GM19023 (cell line): ENCODE measurements at regions not wholly inside any gene's neighbourhood (a gene's known extent, or its start where the extent isn't known, plus 50 kb on each side); places are given as distances from the start of the nearest gene placed in this dataset.
A peak's percentile ranks its signal among the peaks of the same experiment; 100 is the strongest.

Experiments used
- ATAC-seq: cut with Tn5 transposase; IDR thresholded peaks from one replicate; pipeline ENCODE4 v1.9.1; 2021; ENCODE audit warnings: mild to moderate bottlenecking, moderate library complexity; ENCODE audit not compliant: unreplicated experiment

DNA sequence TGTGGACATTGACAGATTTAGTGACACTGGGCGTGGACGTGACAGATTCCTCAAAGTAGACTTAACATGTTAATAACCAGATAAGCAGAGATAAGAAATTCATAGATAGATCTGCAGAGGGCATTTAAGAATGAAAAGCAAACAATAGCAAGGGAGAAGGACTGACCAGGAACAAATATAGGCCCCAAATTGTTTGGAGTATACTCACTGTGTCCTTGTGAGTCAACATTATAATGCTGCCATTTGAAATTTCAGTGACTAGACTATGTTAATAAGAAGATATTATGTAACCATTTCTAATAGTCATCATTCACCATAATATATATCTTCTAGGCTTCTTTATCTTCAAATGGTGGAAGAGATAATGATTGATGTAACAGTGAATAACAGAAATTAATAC lies 78.1 kb upstream of the SLC38A11 start:
- ATAC-seq, result no peak

DNA sequence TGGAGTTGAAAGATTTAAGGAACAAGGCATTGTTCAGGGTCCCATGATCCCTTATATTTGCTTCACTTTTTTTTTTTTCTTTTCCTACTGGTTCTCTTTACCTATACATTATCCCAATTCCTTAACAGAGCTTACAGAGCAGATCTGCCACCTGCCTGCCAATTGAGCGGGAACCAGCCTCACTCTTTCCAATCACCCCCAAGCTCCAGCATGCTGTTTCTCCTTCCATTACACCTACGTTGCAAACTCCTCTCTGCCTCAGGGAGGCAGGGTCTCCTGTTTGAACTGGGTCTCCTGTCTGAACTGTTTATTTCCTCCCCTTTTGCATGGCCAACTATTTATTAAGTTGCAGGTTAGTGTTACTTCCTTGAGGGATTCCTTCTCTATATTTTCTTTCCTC lies 77.2 kb upstream of the SLC38A11 start:
- ATAC-seq, result no peak

DNA sequence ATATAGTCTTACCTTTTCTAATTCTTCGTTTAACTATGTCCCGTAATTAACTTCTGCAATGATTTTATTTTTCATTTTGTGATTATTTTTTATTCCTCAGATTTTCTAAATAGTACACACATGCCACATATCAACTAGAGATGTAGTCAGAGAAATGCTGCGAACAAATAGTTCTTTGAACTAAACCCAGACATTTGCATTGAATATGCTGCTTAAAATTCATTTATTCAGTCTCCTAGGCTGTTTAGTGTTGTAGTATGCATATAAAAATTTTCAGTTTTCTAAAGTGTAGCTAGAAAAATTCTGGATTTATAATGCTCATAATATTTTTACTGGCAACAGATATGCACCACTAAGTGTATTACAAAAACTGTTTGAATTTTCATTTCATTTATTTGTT lies 68.9 kb upstream of the SLC38A11 start:
- no peak for ATAC-seq

DNA sequence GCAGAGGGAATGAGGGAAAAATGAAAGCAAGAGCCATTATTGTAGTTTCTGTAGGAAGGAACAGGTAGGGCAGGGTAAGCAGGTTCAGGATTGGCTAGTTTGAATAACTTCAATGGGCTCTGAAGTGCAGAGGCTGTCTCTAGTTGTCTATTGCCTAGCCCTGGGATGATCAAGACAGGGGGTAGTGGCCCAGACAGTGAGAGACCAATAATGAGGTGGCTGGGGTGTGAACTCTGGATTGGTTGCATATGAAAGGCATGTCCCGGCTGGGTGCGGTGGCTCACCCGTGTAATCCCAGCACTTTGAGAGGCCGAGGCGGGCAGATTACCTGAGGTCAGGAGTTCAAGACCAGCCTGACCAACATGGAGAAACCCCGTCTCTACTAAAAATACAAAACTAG lies 67.5 kb upstream of the SLC38A11 start:
- no peak for ATAC-seq

DNA sequence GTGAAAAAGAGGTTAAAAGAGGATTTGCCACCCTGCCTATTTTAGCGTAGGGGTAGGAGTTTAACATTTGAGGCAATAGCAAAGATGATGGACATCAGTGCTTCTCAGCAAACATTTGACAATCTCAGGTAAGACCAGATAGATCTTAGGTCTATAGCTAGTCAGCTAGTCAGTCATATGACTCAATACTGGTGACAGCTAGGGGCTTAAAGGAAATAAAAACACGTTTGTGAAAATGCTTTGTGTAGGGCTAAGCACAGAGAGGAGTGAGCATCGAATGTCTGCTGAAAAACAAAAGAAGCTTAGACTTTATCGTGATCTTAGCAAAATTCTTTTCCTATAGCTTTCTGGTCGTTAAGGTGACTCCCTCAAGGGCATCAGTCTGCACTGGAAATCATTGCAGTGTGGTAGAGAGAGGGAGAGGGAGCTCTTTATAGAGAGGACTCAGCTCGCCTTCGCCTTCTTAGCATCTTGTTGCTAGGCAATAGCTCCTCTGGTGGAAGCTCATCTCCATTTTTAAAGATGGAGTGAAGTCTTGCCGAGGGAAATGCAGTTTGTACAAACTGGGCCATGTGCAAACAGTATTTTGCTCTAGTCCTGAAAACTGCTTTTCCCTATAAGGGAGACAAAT lies 62.8 kb upstream of the SLC38A11 start:
- no peak for ATAC-seq

DNA sequence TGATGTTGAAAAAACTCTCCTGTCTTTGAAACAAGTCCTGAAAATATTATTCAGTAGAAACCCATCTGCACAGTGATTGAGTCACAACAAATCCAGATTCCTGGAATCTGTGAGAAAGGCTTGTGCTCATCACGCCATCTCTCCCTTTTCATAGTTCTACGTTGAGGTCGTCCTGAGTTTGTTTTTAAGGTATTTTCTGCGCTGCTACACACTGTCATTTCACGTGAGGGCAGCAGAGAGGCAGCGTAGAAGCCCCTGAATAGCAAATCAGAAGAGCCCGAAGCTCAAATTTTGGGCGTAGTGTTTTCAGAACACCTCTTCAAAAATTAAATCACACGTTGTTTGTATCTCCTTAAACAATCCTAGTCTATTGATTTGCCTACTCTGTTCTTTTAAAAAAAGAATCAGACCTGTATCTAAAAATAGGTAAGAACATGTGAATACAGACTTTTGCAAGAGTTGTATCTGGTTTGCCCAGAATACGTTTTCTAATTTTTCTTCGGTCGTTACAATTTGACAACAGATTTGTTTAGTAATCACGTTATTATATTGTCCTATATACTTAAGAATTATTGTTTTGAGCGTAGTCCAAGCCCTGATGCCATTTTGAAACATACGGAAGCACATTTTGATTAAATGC lies 61.6 kb upstream of the SLC38A11 start:
- ATAC-seq, result peak; percentile 55

DNA sequence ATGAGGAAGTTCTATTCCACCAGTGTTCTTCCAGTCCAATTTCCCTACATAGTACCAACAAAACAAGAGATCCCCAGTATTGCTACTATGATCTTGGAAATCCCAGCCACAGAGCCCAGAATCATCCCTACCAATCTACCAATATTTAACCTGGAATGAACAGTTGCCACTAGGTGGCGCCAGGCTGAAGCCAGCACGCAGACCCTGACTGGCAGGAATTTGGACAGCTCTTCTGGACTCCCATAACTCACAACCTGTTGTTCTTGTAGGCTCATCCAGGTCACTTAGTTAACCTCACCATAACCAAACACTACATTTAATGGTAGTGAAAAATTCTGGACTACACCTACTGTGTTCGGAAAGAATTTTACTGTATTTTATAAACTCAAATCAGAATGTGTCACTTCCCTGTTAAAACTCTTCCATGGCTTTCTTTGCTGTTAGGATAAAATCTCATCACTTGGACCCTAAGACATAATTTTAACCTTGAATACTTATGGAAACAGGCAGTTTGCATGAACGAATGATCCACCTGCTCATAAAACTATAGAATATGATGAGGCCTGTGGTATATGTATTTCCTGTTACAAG lies 59.8 kb upstream of the SLC38A11 start:
- peak; percentile 91 for ATAC-seq

DNA sequence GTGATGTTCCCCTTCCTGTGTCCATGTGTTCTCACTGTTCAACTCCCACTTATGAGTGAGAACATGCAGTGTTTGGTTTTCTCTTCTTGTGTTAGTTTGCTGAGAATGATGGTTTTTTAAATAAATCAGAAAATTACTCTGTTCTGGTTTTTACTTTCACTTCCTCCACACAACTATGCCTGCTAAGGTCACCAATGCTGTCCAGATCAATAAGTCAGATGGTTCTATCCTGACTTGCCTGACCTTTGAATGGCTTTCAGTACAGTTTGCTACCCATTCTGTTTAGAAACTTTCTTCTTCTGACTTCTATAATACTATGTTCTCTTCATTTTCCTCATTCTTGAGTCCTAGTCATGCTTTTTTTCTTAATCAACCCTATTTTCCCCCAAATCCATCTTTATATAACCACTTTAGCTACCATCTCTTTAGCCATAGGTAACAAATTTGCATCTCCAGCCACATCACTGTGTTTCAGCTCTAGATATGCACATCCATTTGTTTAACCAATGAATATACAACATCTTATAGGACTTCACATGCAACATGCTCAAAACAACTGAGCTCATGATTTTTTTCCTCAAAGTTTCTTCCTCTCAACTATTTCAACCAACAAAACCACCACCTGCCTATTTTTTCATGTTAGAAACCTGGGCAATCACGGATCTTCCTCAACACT lies 58.8 kb upstream of the SLC38A11 start:
- no peak for ATAC-seq

DNA sequence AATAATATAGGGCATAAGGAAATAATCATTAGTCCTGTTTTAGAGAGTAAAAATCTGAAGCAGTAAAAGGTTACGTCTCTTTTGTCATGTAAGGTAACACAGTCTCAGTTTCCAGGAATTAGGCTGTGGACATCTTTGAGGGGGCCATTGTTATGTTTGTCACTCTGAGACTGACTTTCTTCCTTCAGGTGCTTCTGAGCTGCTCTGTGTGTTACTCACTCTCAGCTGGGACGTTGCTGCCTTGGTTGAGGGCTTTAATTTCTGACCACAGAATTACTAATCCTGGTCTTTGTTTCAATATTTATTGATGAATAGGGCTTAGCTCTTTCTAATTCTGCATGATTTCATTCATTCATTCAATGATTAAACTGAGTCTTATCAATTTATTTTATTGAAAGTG lies 55.9 kb upstream of the SLC38A11 start:
- ATAC-seq, result no peak

DNA sequence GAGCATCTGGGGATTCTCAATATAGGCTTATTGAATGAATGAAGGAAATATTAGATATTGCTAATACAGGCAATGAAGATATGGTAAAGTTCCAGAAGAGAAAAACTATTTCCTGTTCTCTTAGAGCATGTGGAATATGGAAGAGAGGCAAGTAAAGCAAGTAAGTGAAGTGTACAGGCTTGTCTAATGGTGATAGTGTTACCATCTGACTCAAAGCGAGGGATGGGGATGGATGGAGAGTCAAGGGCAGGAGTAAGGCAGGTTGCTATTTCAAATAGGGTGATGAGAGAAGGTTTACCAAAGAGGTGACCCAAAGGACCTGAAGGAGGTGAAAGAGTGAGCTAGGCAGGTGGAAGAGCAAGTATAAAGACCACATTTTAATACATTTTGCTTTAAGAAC lies 55.2 kb upstream of the SLC38A11 start:
- ATAC-seq, result no peak

DNA sequence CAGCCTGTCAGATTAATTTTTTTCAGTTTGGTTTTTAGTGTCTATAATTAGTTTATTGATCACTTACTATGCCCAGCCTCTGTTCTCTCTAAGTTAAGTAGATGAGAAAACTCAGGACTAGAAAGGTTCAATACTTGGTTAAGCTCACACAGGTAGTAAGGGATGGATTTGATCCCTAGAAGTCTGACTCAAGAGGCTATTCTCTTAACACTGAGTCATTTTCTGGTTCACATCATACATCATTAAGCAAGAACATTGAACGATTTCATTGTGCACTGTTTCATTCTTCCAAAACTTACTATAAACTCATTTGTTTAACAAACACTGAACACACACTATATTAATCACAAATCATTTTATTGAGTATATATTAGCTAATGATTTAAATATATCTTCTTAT lies 54.1 kb upstream of the SLC38A11 start:
- ATAC-seq, result no peak

DNA sequence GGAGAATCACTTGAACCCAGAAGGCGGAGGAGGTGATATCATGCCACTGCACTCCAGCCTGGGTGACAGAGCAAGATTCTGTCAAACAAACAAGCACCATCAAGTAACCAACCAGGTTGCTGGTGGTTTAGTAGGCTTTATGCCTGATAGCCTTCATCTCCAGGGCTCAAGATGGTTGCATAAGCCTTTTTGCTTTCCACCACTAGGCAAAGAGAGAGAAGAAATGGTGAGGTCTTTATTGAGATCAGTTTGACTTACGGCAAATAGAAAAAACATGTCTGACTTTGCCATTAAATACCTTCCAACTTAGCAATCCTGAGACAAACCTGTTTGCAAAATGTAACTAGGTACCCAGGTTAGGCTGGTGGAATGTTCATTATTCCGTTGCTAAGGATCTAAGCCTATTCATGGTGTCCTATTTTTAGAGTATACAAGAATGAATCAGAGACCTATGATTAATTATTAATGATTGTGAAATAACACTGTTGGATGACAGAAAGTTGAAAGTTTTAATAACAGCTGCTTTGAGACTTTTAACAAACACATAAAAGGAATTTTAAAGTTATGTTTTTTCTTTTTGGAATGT lies 53.5 kb upstream of the SLC38A11 start:
- no peak for ATAC-seq

DNA sequence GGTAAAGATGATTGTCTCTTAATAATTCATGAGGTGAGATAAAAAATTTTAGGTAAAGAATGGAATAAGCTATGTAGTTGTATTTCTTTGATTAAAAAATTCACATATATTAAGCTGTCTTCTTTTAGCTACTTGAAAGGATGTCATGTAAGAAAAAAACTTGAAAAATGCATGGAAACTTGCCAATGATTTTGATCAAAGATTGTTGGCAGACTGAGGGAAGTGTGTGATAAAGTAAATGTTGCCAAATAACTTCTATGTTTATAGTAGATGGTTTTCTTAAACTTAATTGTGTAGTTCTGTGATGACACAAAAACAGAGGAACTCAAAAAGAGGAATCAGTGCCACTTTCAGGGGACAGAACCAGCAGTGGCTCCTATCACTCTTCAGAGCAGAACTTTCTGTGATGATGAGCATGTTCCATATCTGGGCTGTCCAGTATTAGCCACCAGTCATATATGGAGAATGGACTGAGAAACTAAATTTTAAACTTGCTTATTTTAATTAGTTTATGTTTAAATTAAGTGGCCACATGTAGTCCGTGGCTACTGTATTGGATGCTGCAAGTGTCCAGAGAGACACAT lies 51.9 kb upstream of the SLC38A11 start:
- no peak for ATAC-seq
